HepG2 (cell line): ENCODE measurements at regions not wholly inside any gene's neighbourhood (a gene's known extent, or its start where the extent isn't known, plus 50 kb on each side); places are given as distances from the start of the nearest gene placed in this dataset.

Experiments
- AHR ChIP-seq: IDR thresholded peaks from 2 replicates; pipeline ENCODE4 v1.6.1; 2018; ENCODE audit warnings: missing genetic modification reagents, missing compliant biosample characterization
- CEBPB ChIP-seq: IDR thresholded peaks from 2 replicates; pipeline ENCODE4 v1.6.1; 2011; ENCODE audit warnings: low read depth, low read length, improper control_type of control experiment, borderline replicate concordance
- ESRRA ChIP-seq: sonication (generic); formaldehyde crosslinking; IDR thresholded peaks from 2 replicates; pipeline ENCODE4 v1.5.1; 2020; ENCODE audit warnings: mild to moderate bottlenecking, low read depth, missing genetic modification reagents
- RAD21 ChIP-seq: fragments of 450-650 bp; formaldehyde crosslinking; IDR thresholded peaks from 2 replicates; pipeline ENCODE4 v1.5.0; 2020; ENCODE audit warnings: mild to moderate bottlenecking
- SMYD3 ChIP-seq: sonication (generic); formaldehyde crosslinking; IDR thresholded peaks from 2 replicates; pipeline ENCODE4 v1.8.1; 2023; ENCODE audit warnings: mild to moderate bottlenecking, missing genetic modification reagents
- ZHX1 ChIP-seq: sonication (generic); formaldehyde crosslinking; IDR thresholded peaks from 2 replicates; pipeline ENCODE4 v1.8.1; 2022; ENCODE audit warnings: low read depth, mild to moderate bottlenecking, missing genetic modification reagents
- TF ChIP-seq, protein P1 (sequence below), 2 experiments: IDR thresholded peaks; 2 replicates each; pipeline ENCODE4 v1.6.1; 2011 to 2012; ENCODE audit warnings: low read length in 2 of 2, borderline replicate concordance in 1 of 2, low read depth in 1 of 2, mild to moderate bottlenecking in 1 of 2, moderate library complexity in 1 of 2
- TF ChIP-seq, protein P2 (sequence below): sonication (generic); formaldehyde crosslinking; IDR thresholded peaks from 2 replicates; pipeline ENCODE4 v1.5.0; 2020; ENCODE audit warnings: mild to moderate bottlenecking, missing genetic modification reagents, moderate library complexity

- TF ChIP-seq ZHX1 (CRISPR knock-in tag) (no peak), AHR (CRISPR knock-in tag) (no peak), CEBPB (no peak), RAD21 (CRISPR knock-in tag) (no peak), ESRRA (CRISPR knock-in tag) (no peak), SMYD3 (no peak)
- TF ChIP-seq, protein P1, sequence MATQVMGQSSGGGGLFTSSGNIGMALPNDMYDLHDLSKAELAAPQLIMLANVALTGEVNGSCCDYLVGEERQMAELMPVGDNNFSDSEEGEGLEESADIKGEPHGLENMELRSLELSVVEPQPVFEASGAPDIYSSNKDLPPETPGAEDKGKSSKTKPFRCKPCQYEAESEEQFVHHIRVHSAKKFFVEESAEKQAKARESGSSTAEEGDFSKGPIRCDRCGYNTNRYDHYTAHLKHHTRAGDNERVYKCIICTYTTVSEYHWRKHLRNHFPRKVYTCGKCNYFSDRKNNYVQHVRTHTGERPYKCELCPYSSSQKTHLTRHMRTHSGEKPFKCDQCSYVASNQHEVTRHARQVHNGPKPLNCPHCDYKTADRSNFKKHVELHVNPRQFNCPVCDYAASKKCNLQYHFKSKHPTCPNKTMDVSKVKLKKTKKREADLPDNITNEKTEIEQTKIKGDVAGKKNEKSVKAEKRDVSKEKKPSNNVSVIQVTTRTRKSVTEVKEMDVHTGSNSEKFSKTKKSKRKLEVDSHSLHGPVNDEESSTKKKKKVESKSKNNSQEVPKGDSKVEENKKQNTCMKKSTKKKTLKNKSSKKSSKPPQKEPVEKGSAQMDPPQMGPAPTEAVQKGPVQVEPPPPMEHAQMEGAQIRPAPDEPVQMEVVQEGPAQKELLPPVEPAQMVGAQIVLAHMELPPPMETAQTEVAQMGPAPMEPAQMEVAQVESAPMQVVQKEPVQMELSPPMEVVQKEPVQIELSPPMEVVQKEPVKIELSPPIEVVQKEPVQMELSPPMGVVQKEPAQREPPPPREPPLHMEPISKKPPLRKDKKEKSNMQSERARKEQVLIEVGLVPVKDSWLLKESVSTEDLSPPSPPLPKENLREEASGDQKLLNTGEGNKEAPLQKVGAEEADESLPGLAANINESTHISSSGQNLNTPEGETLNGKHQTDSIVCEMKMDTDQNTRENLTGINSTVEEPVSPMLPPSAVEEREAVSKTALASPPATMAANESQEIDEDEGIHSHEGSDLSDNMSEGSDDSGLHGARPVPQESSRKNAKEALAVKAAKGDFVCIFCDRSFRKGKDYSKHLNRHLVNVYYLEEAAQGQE (IDR thresholded peaks at IDR 0.05; ENCODE audit: borderline replicate concordance in 1 of 2, low read depth in 1 of 2, low read length in 2 of 2) = no peak
- TF ChIP-seq, protein P2, sequence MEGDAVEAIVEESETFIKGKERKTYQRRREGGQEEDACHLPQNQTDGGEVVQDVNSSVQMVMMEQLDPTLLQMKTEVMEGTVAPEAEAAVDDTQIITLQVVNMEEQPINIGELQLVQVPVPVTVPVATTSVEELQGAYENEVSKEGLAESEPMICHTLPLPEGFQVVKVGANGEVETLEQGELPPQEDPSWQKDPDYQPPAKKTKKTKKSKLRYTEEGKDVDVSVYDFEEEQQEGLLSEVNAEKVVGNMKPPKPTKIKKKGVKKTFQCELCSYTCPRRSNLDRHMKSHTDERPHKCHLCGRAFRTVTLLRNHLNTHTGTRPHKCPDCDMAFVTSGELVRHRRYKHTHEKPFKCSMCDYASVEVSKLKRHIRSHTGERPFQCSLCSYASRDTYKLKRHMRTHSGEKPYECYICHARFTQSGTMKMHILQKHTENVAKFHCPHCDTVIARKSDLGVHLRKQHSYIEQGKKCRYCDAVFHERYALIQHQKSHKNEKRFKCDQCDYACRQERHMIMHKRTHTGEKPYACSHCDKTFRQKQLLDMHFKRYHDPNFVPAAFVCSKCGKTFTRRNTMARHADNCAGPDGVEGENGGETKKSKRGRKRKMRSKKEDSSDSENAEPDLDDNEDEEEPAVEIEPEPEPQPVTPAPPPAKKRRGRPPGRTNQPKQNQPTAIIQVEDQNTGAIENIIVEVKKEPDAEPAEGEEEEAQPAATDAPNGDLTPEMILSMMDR (CRISPR knock-in tag) = no peak
These were observed 75.1 kb downstream of the HAUS1 start for GRCh38 chr18:46179306-46179705.
